Activated T-cell treated with anti-CD3 and anti-CD28 coated beads for 24 hours (primary cell): ENCODE measurements at regions not wholly inside any gene's neighbourhood (a gene's known extent, or its start where the extent isn't known, plus 50 kb on each side); places are given as distances from the start of the nearest gene placed in this dataset.
"Not testable (repeated sequence)": the region's sequence is repeated elsewhere in the genome, so short reads cannot be mapped to it uniquely, and the experiment has no call there.

ENCODE experiments used
- DNase-seq: peaks from one replicate; pipeline ENCODE4 v3.0.0-alpha.2; 2020; ENCODE audit warnings: low read depth

- DNase-seq: no peak
These were observed 82.5 kb upstream of the CREB5 start for GRCh38 chr7:28329661-28330363.

GRCh38 chr7:28330384-28331070 lies 81.8 kb upstream of the CREB5 start:
- no peak for DNase-seq

- no peak for DNase-seq
These were observed 80.3 kb upstream of the CREB5 start for GRCh38 chr7:28332046-28332445.

- DNase-seq: not testable (repeated sequence)
These were observed 78.8 kb upstream of the CREB5 start for GRCh38 chr7:28333548-28333947.

- DNase-seq: no peak
These were observed 75.5 kb upstream of the CREB5 start for GRCh38 chr7:28336806-28337205.

- DNase-seq: no peak
These were observed 74.3 kb upstream of the CREB5 start for GRCh38 chr7:28338041-28338440.

GRCh38 chr7:28343462-28343861 lies 68.9 kb upstream of the CREB5 start:
- no peak for DNase-seq

- no peak for DNase-seq
These were observed 66.1 kb upstream of the CREB5 start for GRCh38 chr7:28346256-28346655.

GRCh38 chr7:28346676-28347363 lies 65.5 kb upstream of the CREB5 start:
- DNase-seq: no peak

GRCh38 chr7:28347475-28348318 lies 64.6 kb upstream of the CREB5 start:
- DNase-seq: no peak

GRCh38 chr7:28348636-28349035 lies 63.7 kb upstream of the CREB5 start:
- no peak for DNase-seq

- no peak for DNase-seq
These were observed 62.7 kb upstream of the CREB5 start for GRCh38 chr7:28349637-28350036.

GRCh38 chr7:28350662-28351061 lies 61.7 kb upstream of the CREB5 start:
- DNase-seq: no peak

- no peak for DNase-seq
These were observed 60.9 kb upstream of the CREB5 start for GRCh38 chr7:28351450-28351849.

- DNase-seq: no peak
These were observed 57.5 kb upstream of the CREB5 start for GRCh38 chr7:28354601-28355402.

GRCh38 chr7:28355635-28356319 lies 56.5 kb upstream of the CREB5 start:
- DNase-seq: no peak

- DNase-seq: no peak
These were observed 55.7 kb upstream of the CREB5 start for GRCh38 chr7:28356619-28357018.

- DNase-seq: no peak
These were observed 53.9 kb upstream of the CREB5 start for GRCh38 chr7:28358423-28358868.

GRCh38 chr7:28360739-28361138 lies 51.6 kb upstream of the CREB5 start:
- DNase-seq: no peak

GRCh38 chr7:28361551-28361950 lies 50.8 kb upstream of the CREB5 start:
- DNase-seq: no peak

GRCh38 chr7:28362182-28362581 lies 50.1 kb upstream of the CREB5 start:
- DNase-seq: no peak
